ENCODE measurements at regions not wholly inside any gene's neighbourhood (a gene's known extent, or its start where the extent isn't known, plus 50 kb on each side); places are given as distances from the start of the nearest gene placed in this dataset.

- Mint-ChIP-seq H3K27me3 (ENCODE audit: insufficient read depth, low read depth, poor library complexity) (peaks cover 2% of the 10 kb centered on the region), H3K27ac (no peak overlapping the region), H3K36me3 (ENCODE audit: low read depth) (no peaks in the 10 kb centered on the region), H3K4me3 (no peak overlapping the region), H3K4me1 (peaks cover 11% of the 10 kb centered on the region), H3K9me3 (no peaks in the 10 kb centered on the region)
- H4K20me1 ChIP-seq (replicated peaks; ENCODE audit: insufficient read depth), result no peaks in the 10 kb centered on the region
- no peak overlapping the region for H3K4me3 ChIP-seq
- no peak overlapping the region for H2AFZ ChIP-seq
- ATAC-seq (no peak), DNase-seq (ENCODE audit: low spot score) (no peak)
- H3F3A ChIP-seq (replicated peaks; ENCODE audit: low read depth), result no peaks in the 10 kb centered on the region
- H3K27ac ChIP-seq (ENCODE audit: low read depth), result no peak overlapping the region
- no peaks in the 10 kb centered on the region for H3K79me2 ChIP-seq (replicated peaks; ENCODE audit: insufficient read depth)
- H3K27me3 ChIP-seq (ENCODE audit: insufficient read depth), result no peaks in the 10 kb centered on the region
- H3K4me2 ChIP-seq, result no peak overlapping the region
- peaks cover 3% of the 10 kb centered on the region; the same call in 1 of the 2 replicates for H3K4me1 ChIP-seq (ENCODE audit: insufficient read depth)
- no peaks in the 10 kb centered on the region for H3K36me3 ChIP-seq (ENCODE audit: insufficient read depth)
- no peak for TF ChIP-seq ZNF462 (CRISPR knock-in tag; IDR thresholded peaks at IDR 0.05)
- no peak for TF ChIP-seq EZH2 (IDR thresholded peaks at IDR 0.05; ENCODE audit: low read depth, unreplicated experiment)
- no peak for TF ChIP-seq ZNF331 (CRISPR knock-in tag; IDR thresholded peaks at IDR 0.05; ENCODE audit: low read depth)
- no peak for TF ChIP-seq JUNB (IDR thresholded peaks at IDR 0.05; ENCODE audit: unreplicated experiment)
- TF ChIP-seq NANOG (IDR thresholded peaks at IDR 0.05; ENCODE audit: borderline replicate concordance), result no peak
- no peak for TF ChIP-seq POLR2AphosphoS5 (IDR thresholded peaks at IDR 0.05; ENCODE audit: low read depth)
- TF ChIP-seq STAT1 (IDR thresholded peaks at IDR 0.05; ENCODE audit: unreplicated experiment), result no peak
- no peak for TF ChIP-seq ETS1 (IDR thresholded peaks at IDR 0.05)
- H3K9me2 ChIP-seq (ENCODE audit: insufficient read depth), result peaks cover 8% of the 10 kb centered on the region; the same call in 1 of the 2 replicates
These were observed 807.8 kb upstream of the CHAC2 start for GRCh38 chr2:52959801-52960200.

Measured in GM23338 (cell line).